NCI-H2081 (cell line): ENCODE measurements at regions not wholly inside any gene's neighbourhood (a gene's known extent, or its start where the extent isn't known, plus 50 kb on each side); places are given as distances from the start of the nearest gene placed in this dataset.
"Not testable (repeated sequence)": the region's sequence is repeated elsewhere in the genome, so short reads cannot be mapped to it uniquely, and the experiment has no call there.

Experiments used
- DNase-seq, 2 experiments: peaks; one replicate each; lab custom pipeline; 2025; lab: John Stamatoyannopoulos, UW

DNA sequence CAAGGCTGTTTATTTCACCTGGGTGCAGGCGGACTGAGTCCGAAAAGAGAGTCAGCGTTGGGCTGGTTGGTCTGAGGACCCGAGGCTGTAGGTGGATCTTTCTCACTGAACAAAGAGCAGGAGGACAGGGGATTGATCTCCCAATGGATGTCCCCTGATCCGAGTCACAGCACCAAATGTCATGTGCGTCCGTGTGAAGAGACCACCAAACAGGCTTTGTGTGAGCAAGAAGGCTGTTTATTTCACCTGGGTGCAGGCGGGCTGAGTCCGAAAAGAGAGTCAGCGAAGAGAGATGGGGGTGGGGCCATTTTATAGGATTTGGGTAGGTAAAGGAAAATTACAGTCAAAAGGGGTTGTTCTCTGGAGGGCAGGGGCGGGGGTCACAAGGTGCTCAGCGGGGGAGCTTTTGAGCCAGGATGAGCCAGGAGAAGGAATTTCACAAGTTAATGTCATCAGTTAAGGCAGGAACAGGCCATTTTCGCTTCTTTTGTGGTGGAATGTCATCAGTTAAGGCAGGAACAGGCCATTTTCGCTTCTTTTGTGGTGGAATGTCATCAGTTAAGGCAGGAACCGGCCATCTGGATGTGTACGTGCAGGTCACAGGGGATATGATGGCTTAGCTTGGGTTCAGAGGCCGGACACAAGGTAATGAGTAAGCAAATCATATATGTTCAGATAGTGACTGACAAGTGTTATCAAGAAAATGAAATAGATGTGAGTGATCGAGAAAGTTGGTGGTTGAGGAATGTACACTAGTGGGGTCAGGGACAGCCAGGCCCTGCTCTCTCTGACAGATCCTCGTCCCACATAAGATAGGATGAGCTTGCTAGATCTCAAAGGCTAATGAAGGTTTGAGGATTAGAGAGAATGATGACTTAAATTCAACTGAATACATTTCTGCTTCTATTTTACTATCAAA is 760.0 kb downstream of the KCNT2 start:
- DNase-seq: not testable (repeated sequence)

DNA sequence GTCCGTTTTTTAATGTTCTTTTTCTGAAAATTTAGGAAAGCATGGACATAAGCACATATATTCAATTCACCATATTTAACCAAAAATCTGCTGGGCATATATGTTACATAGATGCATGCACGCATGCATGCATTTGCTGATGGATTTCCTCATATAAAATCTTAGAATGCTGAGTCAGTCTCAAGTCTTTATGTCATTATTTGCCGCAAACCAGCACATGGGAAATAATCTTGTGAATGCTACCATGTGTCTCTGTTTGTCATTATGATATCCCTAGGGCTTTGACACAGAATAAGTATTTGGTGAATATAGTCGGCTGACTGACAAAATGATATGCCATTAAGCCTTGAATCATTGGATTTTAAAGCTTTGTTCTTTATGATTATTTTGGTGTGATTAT is 776.5 kb downstream of the KCNT2 start:
- DNase-seq: no peak

DNA sequence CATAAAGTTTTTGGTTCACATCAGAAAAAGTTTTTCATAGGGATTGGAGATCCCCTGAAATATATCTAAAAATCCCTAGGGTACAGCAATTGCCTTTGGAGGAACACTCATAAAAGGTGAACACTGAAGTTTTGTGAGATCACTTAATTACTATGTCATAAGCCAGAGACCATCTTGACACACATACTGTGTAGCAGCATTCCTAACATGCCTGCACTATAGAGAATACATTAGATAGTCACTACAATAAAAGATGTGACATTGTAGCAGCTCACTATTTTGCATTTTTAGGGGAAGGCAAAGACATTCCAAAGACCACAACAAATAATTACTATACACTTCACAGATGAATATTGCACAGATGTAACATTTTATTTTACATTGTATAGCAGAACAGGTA is 779.9 kb downstream of the KCNT2 start:
- no peak for DNase-seq

DNA sequence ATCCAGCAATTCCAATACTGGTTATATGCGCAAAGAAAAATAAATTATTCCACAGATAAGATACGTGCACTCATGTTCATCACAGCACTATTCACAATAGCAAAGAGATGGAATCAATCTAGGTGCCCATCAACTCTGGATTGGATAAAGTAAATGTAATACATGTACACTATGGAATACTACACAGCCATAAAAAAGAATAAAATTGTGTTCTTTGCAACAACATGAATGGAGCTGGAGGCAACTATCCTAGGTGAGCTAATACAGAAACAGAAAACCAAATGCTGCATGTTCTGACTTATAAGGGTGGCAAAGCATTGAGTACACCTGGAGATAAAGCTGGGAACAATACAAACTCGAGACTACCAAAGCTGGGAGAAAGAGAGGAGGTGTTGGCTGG is 787.3 kb downstream of the KCNT2 start:
- DNase-seq: no peak

DNA sequence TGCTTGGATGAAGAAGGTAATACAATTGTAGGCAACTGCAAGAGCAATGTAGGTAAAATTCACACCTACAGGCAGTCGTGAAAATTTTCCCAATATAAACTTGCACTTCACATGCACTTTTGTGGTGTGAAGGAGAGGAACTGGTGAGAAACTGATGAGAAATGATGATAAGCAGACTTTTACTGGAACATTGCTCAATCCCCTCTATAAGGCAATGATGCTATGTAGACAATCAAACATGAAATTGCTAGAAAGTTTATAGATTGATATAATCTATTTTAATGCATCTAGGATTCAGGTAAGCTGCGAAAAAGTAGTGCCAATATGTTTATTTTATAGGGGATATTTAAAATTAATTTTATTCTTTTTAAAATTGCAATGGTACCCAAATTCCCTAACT is 802.2 kb downstream of the KCNT2 start:
- no peak for DNase-seq

DNA sequence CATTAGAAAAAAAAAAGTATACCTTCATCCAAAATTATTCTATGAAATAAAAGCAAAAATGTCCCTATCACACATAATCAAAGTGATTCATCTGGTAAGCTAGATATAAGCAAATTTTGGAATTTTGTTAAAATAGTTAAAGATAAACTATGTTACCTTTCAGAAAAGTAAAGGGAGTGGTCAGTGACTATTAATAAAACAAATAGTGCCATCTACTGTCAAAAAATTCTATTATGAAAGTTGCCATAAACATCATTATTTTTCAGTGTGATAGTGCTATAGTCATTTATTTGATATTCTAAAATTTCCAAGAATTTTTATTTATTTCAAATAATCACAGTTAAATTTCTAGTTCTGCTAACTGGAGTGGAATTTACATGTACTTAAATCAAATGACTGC is 803.7 kb downstream of the KCNT2 start:
- peak in 1 of 2 experiments; percentile 3 for DNase-seq

DNA sequence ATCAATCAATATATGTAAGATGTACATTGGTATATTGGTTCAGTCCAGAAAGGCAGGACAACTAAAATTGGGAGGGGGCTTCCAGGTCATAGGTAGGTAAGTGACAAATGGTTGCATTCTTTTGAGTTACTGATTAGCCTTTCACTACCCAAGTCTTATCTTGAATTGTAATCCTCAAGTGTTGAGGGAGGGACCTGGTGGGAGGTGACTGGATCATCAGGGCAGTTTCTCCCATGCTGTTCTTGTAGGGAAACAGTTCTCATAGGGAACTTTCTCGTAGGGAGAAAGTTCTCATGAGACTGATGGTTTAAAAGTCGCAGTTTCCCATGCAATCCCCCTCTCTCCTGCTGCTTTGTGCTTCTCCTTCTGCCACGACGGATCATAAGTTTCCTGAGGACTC is 809.2 kb downstream of the KCNT2 start:
- DNase-seq: no peak

DNA sequence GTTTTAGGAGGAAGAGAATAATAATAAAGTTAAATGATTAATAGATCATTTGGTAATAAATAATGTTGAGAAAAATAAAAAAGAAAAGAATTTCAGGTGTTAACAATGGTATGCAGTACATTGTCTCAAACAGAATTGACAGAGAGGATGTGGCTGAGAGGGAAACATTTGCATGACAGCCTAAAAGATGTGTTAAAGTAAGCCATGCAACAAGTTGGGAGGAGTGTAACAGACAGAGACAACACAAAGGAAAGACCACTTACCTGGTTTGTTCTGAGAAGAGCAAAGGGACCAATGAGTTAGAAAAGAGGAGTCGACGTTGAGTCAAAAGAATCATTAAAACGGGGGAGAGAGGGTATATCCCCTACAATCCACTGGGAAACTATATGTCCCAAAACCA is 814.0 kb downstream of the KCNT2 start:
- DNase-seq: no peak

DNA sequence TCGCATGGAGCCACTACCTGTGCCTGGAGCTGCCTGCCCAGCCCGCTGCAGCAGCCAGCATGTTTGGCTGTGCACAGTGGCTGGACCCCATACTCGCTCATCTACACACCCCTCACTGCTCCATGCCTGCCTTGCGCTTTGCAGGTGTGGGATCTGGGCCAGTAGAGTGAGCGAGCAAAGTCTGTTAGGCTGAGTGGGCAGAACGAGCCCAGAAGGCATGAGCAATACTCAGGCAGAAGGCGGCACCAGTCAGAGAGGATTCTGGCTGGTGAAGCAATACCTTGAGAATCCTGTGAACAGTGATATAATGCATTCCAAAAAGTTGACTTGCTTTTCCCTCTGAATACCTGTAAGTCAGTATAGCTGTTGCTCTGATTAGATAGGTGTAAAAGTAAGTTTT is 816.4 kb downstream of the KCNT2 start:
- no peak for DNase-seq

DNA sequence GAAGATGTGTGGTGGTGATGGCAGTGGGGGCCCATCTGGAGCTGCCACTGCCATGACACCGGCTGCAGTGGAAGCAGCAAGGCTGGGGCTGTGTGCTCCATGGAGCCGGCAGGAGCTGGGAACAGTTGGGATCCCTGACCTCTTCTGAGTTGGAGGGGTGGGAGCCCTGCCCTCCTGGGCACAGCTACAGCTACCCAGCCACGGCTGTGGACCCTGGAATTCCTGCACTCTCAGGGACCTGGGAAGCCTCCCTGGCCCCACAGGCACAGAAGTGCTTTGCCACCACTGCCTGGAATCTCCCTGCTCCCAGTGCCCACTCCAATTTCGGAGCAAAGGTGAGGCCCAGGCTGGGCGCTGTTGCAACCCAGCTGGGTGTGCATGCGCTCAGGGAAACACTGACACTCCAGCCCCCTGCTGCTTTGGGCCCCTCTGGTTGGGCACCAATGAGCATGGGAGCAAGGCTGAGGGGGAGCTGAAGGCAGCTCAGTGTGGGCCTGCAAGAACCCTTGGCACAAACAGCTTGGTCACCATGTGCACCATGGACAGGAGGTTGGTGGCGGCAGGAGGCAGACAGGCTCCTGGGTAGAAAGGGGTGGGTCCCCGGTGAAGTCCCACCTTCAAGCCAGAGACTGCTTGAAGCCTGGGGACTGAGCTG is 817.6 kb downstream of the KCNT2 start:
- no peak for DNase-seq

DNA sequence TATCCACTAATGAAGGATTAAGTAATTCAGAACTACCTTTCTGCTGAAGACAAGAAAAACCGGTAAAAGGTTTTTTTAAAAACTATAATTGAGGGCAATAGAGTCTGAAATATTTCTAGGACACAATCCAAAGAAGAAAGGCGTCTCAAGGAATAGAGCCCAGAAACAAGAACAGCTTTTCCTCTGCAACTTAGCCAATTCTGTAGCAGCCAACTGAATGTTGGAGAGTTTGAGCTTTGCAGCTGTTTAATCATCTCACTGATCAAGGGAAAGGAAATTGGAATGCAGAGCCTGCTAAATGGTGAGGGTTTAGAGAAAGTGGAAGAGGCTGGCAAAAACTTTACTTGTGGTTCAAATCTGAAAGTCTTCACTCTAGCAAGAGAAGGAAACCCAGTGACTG is 818.9 kb downstream of the KCNT2 start:
- no peak for DNase-seq

DNA sequence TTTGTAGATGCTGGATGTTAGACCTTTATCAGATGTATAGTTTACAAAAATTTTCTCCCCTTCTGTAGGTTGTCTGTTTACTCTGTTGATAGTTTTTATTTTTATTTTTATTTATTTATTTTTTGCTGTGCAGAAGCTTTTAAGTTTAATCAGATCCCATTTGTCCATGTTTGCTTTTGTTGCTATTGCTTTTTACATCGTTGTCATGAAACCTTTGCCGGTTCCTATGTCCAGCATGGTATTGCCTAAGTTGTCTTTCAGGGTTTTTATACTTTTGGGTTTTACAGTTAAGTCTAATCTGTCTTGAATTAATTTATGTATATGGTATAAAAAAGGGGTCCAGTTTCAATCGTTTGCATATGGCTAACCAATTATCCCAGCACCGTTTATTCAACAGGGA is 819.5 kb downstream of the KCNT2 start:
- DNase-seq: no peak

DNA sequence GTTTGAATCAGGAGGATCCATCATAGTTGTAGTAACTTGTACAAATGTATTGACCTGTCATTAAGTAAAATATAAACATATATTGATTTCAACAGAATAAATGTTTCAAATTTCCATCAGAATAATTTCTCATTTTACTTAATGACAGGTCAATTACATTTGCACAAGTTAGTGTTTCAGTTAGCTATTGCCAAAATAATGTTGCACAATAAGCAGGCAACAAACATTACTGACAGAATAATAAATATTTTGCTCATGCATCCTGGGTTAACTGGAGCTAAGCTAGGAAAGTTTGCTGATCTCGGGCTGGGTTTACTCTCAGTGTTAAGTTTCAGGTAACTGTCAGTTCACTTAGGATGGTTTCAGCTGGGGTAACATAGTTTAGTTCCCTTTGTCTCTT is 822.4 kb downstream of the KCNT2 start:
- no peak for DNase-seq

DNA sequence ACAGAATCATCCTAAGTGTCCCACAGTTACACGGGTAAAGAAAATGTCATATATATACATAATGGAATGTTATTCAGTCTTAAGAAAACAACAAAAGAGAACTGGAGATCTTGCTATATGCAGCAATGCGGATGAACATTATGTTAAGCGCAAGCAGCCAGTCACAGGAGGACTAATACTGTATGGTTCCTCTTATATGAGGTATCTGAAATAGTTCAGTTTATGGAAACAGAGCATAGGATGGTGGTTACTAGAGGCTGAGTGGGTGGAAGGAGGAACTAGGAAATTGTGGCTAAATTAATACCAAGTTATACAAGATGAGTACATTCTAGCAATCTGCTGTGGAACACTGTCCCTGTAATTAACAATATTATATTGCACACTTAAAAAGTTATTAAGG is 834.3 kb downstream of the KCNT2 start:
- no peak for DNase-seq

DNA sequence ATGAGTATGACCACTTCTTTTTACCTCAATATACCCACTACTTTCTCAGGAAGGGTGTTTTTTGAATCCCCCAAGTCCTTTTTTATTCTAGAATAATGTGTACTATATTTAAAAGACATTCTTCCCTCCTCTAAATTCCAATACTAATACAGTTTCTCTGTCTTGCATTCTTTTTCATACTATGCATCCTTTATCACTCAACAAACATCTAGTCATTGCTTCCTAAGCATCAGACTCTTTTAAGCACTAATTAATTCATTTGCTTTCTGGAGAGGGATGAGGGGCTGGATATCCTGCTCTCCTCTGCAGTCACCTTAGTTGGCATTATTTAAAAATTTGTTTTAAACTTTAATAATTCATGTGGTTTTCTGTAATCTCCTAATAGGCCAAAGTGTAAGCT is 838.8 kb downstream of the KCNT2 start:
- no peak for DNase-seq

DNA sequence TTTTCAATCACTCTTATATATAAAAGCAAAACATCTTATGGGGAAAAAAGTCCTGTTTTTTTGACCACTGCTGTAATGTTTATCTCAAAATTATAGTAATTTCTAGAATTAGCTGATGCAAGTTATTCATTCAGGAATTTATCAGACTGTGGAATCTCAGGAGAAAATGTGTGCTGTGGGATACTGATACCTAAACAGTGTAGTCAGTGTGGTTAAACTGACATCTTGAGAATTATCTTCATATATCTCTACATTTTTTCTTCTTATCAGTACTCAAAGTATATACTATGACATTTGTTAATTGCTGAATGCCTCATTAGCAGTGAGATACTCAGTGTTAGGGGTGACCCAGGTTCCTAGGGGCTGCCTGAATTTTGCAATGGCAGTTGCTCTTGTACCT is 839.3 kb downstream of the KCNT2 start:
- no peak for DNase-seq

DNA sequence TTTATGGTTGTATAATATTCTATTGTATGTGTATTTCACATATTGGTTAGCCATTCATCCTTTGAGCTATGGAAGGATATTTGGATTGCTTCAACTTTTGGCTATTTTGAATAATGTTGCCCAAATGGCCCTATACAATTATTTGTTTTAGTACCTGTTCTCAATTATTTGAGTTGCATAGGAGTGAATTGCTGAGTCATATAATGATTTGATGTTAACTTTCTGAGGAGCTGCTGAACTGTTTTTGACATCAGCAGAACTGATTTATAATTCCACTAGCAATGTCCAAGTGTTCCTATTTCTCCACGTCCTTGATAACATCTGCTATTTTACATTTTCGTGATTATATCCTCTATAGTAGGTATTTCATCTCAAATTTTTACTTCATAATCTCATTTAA is 839.9 kb downstream of the KCNT2 start:
- DNase-seq: no peak

DNA sequence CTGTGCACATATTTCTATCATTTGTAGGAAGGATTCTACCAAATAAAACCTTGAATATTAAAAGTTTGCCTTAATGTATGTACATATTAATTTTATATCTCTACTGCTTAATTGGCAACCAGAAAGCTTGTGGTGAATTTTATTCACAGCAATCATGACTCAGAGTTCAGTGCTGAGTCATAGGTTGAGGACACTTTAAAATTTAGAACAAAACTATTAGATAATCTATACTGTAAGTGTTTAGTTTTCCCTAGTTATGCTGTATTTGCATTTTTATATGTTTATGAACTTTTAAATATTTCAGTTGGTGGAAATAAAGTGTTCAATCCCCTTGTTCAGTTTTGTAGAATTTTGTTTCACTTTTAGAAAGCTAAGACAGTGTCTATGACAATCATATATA is 841.5 kb downstream of the KCNT2 start:
- DNase-seq: no peak

DNA sequence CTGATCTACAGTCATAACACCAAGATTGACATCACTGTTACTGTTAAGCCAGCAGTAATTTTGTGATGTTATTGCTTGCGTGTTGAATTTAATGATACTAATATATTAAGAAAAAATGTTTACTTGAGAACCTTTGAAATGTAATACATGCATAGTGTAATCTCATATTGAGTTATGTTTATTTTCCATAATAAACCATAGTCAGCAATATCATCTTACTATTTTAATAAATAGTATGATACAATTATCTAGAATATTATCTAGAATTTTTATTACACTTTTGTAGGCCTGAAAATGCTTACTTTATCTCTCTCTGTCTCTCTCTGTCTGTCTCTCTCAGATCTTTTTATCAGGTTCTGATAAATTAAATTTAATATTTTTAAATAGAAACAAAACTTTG is 843.1 kb downstream of the KCNT2 start:
- DNase-seq: no peak

DNA sequence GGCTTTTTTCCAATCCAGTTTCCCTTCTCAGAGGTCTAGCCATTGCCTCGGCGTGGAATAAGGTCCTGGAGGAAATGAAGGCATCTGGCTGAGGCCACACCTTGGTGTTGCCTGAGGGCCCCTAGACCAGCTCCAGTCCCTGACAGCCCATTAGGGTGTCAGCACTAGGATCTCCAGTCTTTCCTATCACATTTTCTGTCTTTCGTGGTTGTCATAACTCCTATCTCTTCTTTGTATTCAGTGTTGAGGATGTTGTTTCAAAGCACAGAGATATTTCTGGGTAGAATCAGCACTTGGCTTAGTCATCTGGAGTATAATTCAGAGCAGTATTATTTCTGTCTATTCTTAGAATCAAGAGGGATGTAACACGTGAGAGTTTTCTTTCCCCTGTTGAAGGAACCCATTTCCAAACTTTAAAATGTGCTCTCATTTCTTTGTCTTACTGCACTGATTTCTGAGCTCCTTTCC is 844.3 kb downstream of the KCNT2 start:
- peak in 1 of 2 experiments; percentile 61 for DNase-seq

DNA sequence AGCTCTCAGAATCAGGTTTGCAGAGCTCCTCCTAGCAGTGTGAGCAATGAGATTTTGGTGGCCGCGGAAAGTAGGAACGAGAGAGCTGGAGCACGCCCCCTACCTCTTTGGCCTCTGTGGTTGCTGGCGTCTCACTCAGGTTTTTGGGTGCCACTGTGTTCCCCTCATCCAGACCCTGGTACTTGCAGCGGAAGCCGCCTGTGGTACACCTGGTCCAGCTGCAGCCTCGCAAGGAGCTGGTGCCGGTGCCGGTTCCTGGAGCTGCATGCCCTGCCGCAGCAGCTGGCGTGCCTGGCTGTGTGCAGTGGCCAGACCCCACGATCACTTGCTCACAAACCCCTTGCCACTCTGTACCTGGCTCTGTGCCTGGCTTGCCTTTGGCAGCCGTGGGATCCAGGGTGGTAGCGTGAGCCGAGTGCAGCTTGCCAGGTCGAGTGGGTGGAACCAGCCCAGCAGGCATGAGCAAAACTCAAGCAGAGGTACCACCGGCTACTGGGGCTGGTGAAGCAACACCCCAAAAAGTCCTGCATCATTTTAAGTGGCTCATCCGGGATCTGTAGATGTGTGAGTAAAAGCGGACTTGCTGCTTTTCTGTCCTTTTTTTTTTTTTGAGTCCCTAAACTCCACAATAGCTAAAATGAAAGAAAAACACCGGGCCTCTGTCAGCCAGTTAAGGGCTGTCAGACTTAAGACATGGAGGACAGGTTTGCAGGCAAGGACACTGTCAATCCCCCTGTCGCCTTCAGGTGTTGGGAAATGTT is 844.9 kb downstream of the KCNT2 start:
- peak; percentile 67 to 89 for DNase-seq

DNA sequence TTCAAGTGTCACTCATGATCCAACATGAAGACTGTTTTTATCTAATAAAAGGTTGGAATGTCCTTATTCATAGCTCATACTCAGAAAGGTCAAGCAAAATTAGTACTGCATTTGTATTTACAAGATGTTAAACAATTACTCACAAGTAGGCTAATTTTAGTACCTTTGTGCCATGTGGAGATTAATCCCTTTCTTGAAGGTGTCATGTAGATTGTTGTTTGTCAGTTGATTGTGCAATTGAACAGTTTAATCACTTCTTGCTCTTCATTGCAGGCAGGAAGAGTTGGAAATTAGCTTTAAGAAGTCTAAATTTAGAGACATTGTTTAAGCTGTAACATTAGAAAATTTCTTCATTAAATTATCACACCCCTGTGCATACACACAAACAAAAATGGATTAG is 847.1 kb downstream of the KCNT2 start:
- no peak for DNase-seq

DNA sequence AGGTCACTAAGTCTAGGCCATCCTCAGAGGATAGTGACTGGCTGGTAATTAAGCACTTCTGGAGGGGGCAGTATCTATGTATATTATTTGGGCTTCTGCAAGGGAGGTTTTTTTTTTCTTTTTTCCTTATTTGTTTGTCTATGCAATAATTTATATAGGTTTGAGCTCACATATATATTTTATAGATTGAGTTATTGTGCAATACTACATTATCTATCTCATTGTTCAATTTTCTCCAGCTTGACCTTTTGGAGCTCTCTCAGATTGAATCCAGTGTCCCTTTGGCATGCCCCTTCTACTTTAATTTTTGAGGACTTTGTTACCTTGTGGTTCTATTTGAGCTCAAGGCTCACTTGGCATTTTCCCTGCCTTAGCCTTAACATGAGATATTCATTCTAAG is 852.1 kb downstream of the KCNT2 start:
- DNase-seq: no peak
